IMR-90 (cell line): ENCODE measurements at regions not wholly inside any gene's neighbourhood (a gene's known extent, or its start where the extent isn't known, plus 50 kb on each side); places are given as distances from the start of the nearest gene placed in this dataset.

Experiments used
- ATAC-seq: fragments of 200-7000 bp; cut with Tn5 transposase; 2 replicates; pipeline ENCODE4 v1.9.1; 2020; ENCODE audit warnings: low read depth, mild to moderate bottlenecking, moderate library complexity
- BruUV-seq: library from RNA; stranded (reverse); fragments of 400-500 nt; replicated peaks from 2 replicates; lab custom pipeline; 2021; lab: Mats Ljungman, UMichigan
- CTCF ChIA-PET: fragments of 300-600 bp; formaldehyde crosslinking; extraction: SDS; loops from one replicate; lab custom pipeline; 2021; ENCODE audit warnings: antibody characterized with exemption; lab: Yijun Ruan, JAX
- POLR2A ChIA-PET: fragments of 300-600 bp; sonication (Branson Sonifier 250); formaldehyde crosslinking; loops from one replicate; lab custom pipeline; 2022; ENCODE audit warnings: antibody characterized with exemption; ENCODE audit not compliant: unreplicated experiment; lab: Charles Lee
- DNase-seq: peaks from one replicate; pipeline ENCODE4 v3.0.0; 2013
- H2AFZ ChIP-seq: replicated peaks from 2 replicates; pipeline ENCODE3; 2013; ENCODE audit warnings: low read length, mild to moderate bottlenecking; ENCODE audit not compliant: poor library complexity
- H2AK5ac ChIP-seq: 2 replicates; pipeline ENCODE4 v1.6.1; 2013; ENCODE audit warnings: low read depth, low read length, inconsistent platforms
- H2AK9ac ChIP-seq: replicated peaks from 2 replicates; pipeline ENCODE3; 2013; ENCODE audit warnings: mild to moderate bottlenecking, low read depth, low read length, moderate library complexity; ENCODE audit not compliant: poor library complexity
- H2BK120ac ChIP-seq: 2 replicates; pipeline ENCODE4 v1.6.1; 2013; ENCODE audit warnings: low read depth, low read length, inconsistent platforms
- H2BK15ac ChIP-seq: 3 replicates; pipeline ENCODE4 v1.6.1; 2013; ENCODE audit warnings: low read depth, low read length, inconsistent platforms
- H2BK20ac ChIP-seq: 2 replicates; pipeline ENCODE4 v1.6.1; 2013; ENCODE audit warnings: low read depth, mild to moderate bottlenecking, inconsistent platforms, low read length, moderate library complexity
- H2BK5ac ChIP-seq: 2 replicates; pipeline ENCODE4 v1.6.1; 2013; ENCODE audit warnings: mild to moderate bottlenecking, low read depth, low read length, inconsistent platforms; ENCODE audit not compliant: poor library complexity, severe bottlenecking
- H3K14ac ChIP-seq: replicated peaks from 2 replicates; pipeline ENCODE4 v1.6.1; 2013; ENCODE audit warnings: low read depth, low read length, inconsistent platforms
- H3K18ac ChIP-seq: 2 replicates; pipeline ENCODE4 v1.6.1; 2013; ENCODE audit warnings: low read depth, low read length, control low read depth
- H3K23ac ChIP-seq: 2 replicates; pipeline ENCODE4 v1.6.1; 2013; ENCODE audit warnings: low read depth, low read length, inconsistent platforms
- H3K27ac ChIP-seq: 2 replicates; pipeline ENCODE4 v1.5.1; 2013; ENCODE audit warnings: mild to moderate bottlenecking, control low read depth, low read length; ENCODE audit not compliant: insufficient read depth
- H3K27me3 ChIP-seq: 2 replicates; pipeline ENCODE4 v1.6.1; 2013; ENCODE audit warnings: low read length; ENCODE audit not compliant: control insufficient read depth, insufficient read depth
- H3K36me3 ChIP-seq: 2 replicates; pipeline ENCODE4 v1.6.1; 2013; ENCODE audit warnings: low read length, mixed read lengths; ENCODE audit not compliant: control insufficient read depth, insufficient read depth
- H3K4ac ChIP-seq: 2 replicates; pipeline ENCODE4 v1.6.1; 2013; ENCODE audit warnings: low read depth, low read length, inconsistent platforms
- H3K4me1 ChIP-seq: 2 replicates; pipeline ENCODE4 v1.6.1; 2013; ENCODE audit warnings: low read length, mixed read lengths; ENCODE audit not compliant: control insufficient read depth, insufficient read depth
- H3K4me2 ChIP-seq: 2 replicates; pipeline ENCODE4 v1.6.1; 2013; ENCODE audit warnings: low read depth, mild to moderate bottlenecking, control low read depth, low read length, moderate library complexity
- H3K4me3 ChIP-seq: 2 replicates; pipeline ENCODE4 v1.5.1; 2013; ENCODE audit warnings: low read depth, mild to moderate bottlenecking, control low read depth, low read length, moderate library complexity; ENCODE audit not compliant: insufficient read depth
- H3K56ac ChIP-seq: 2 replicates; pipeline ENCODE4 v1.6.1; 2013; ENCODE audit warnings: low read length, inconsistent platforms; ENCODE audit not compliant: insufficient read depth; ENCODE audit errors: extremely low read depth
- H3K79me1 ChIP-seq, 2 experiments: 2 replicates each; pipeline ENCODE4 v1.6.1; 2013; ENCODE audit warnings: low read length in 2 of 2, inconsistent platforms in 1 of 2, low read depth in 1 of 2
- H3K9ac ChIP-seq: 2 replicates; pipeline ENCODE4 v1.6.1; 2013; ENCODE audit warnings: low read depth, low read length, control low read depth
- H3K9me1 ChIP-seq: 2 replicates; pipeline ENCODE4 v1.6.1; 2013; ENCODE audit warnings: low read length, inconsistent platforms; ENCODE audit not compliant: insufficient read depth
- H3K9me3 ChIP-seq: 2 replicates; pipeline ENCODE4 v1.6.1; 2013; ENCODE audit warnings: low read length; ENCODE audit not compliant: control insufficient read depth, insufficient read depth
- H4K20me1 ChIP-seq: 2 replicates; pipeline ENCODE4 v1.6.1; 2013; ENCODE audit warnings: low read length, inconsistent platforms; ENCODE audit not compliant: insufficient read depth
- H4K5ac ChIP-seq: 2 replicates; pipeline ENCODE4 v1.6.1; 2013; ENCODE audit warnings: mild to moderate bottlenecking, low read depth, low read length, control low read depth
- H4K8ac ChIP-seq, 2 experiments: 2 replicates each; pipeline ENCODE4 v1.6.1; 2013; ENCODE audit warnings: low read depth in 2 of 2, low read length in 2 of 2, control low read depth in 1 of 2, inconsistent platforms in 1 of 2
- H4K91ac ChIP-seq: 2 replicates; pipeline ENCODE4 v1.6.1; 2013; ENCODE audit warnings: low read depth, low read length, inconsistent platforms; ENCODE audit not compliant: insufficient read depth
- BHLHE40 ChIP-seq: fragments of 150-350 bp; IDR thresholded peaks from 2 replicates; pipeline ENCODE4 v1.6.1; 2016; ENCODE audit warnings: mild to moderate bottlenecking, low read depth, low read length
- CHD1 ChIP-seq: IDR thresholded peaks from 2 replicates; pipeline ENCODE4 v1.6.1; 2012; ENCODE audit warnings: low read depth, low read length, improper control_type of control experiment
- ELK1 ChIP-seq: fragments of 150-350 bp; IDR thresholded peaks from 2 replicates; pipeline ENCODE4 v1.6.1; 2016; ENCODE audit warnings: low read depth, mild to moderate bottlenecking, low read length, moderate library complexity, borderline replicate concordance
- MAFK ChIP-seq: IDR thresholded peaks from 2 replicates; pipeline ENCODE4 v1.6.1; 2012; ENCODE audit warnings: low read depth, low read length, improper control_type of control experiment
- MAZ ChIP-seq: IDR thresholded peaks from 2 replicates; pipeline ENCODE4 v1.6.1; 2012; ENCODE audit warnings: low read depth, mild to moderate bottlenecking, low read length, improper control_type of control experiment, moderate library complexity, borderline replicate concordance
- MXI1 ChIP-seq: IDR thresholded peaks from 2 replicates; pipeline ENCODE4 v1.6.1; 2012; ENCODE audit warnings: low read depth, mild to moderate bottlenecking, low read length, moderate library complexity, borderline replicate concordance
- NFE2L2 ChIP-seq: fragments of 150-350 bp; IDR thresholded peaks from 2 replicates; pipeline ENCODE4 v1.6.1; 2016; ENCODE audit warnings: low read depth, mild to moderate bottlenecking, low read length
- RCOR1 ChIP-seq: IDR thresholded peaks from 2 replicates; pipeline ENCODE4 v1.6.1; 2012; ENCODE audit warnings: mild to moderate bottlenecking, low read length, improper control_type of control experiment; ENCODE audit not compliant: insufficient replicate concordance
- RFX5 ChIP-seq: IDR thresholded peaks from 2 replicates; pipeline ENCODE4 v1.8.0; 2012; ENCODE audit warnings: low read depth, mild to moderate bottlenecking, low read length, moderate library complexity
- SMC3 ChIP-seq: fragments of 150-350 bp; IDR thresholded peaks from 2 replicates; pipeline ENCODE4 v1.6.1; 2016; ENCODE audit warnings: low read depth, mild to moderate bottlenecking, antibody characterized with exemption, low read length, moderate library complexity
- USF2 ChIP-seq: fragments of 150-350 bp; IDR thresholded peaks from 2 replicates; pipeline ENCODE4 v1.6.1; 2017; ENCODE audit warnings: mild to moderate bottlenecking, antibody characterized with exemption, low read length, low read depth
- dilution Hi-C: fragments of 300-500 bp; cut with HindIII; formaldehyde crosslinking; loops from one replicate; pipeline ENCODE4 v1.14.3; 2018; ENCODE audit warnings: low sequenced_read_pairs; ENCODE audit not compliant: unreplicated experiment
- in situ Hi-C: fragments of 300-500 bp; cut with MboI; formaldehyde crosslinking; loops from 3 replicates; pipeline ENCODE4 v1.14.3; 2019; ENCODE audit warnings: low sequenced_read_pairs, inconsistent platforms, mixed read lengths
- intact Hi-C: fragments of 100-400 bp; cut with micrococcal nuclease; formaldehyde crosslinking; loops from 2 replicates; pipeline ENCODE4 v1.10.0; 2022
- TF ChIP-seq, protein P1 (sequence below): conservative IDR thresholded peaks from 2 replicates; pipeline ENCODE4 v1.5.1; 2012; ENCODE audit warnings: mild to moderate bottlenecking, low read depth, low read length, improper control_type of control experiment

- intact Hi-C loops = no loop called here
- Histone ChIP-seq H2AFZ (no peak overlapping the region), H2AK5ac (no peak overlapping the region), H3K9me3 (no peaks in the 10 kb centered on the region), H3K14ac (no peak overlapping the region), H2BK5ac (no peak overlapping the region), H3K56ac (no peak overlapping the region), H4K5ac (no peak overlapping the region), H3K79me1 (no peaks in the 10 kb centered on the region), H3K9ac (no peak overlapping the region), H2BK15ac (no peak overlapping the region), H3K9me1 (no peaks in the 10 kb centered on the region), H2BK120ac (no peak overlapping the region), H3K27me3 (no peaks in the 10 kb centered on the region), H3K4me3 (no peak overlapping the region), H3K4me1 (no peaks in the 10 kb centered on the region), H3K36me3 (no peaks in the 10 kb centered on the region), H2AK9ac (no peak overlapping the region), H3K18ac (no peak overlapping the region), H2BK20ac (no peak overlapping the region), H3K4ac (no peak overlapping the region), H3K4me2 (no peak overlapping the region), H3K23ac (no peak overlapping the region), H4K20me1 (no peaks in the 10 kb centered on the region), H3K27ac (no peak overlapping the region), H4K8ac (no peak overlapping the region), H4K91ac (no peak overlapping the region)
- DNase-seq = no peak
- no TSS peak for BruUV-seq
- ChIA-PET CTCF (no interaction called here), POLR2A (no interaction called here)
- no peak for ATAC-seq
- TF ChIP-seq RCOR1 (no peak), USF2 (no peak), CHD1 (no peak), MAZ (no peak), SMC3 (no peak), ELK1 (no peak), BHLHE40 (no peak), NFE2L2 (no peak), MAFK (no peak), RFX5 (no peak), MXI1 (no peak)
- TF ChIP-seq, protein P1, sequence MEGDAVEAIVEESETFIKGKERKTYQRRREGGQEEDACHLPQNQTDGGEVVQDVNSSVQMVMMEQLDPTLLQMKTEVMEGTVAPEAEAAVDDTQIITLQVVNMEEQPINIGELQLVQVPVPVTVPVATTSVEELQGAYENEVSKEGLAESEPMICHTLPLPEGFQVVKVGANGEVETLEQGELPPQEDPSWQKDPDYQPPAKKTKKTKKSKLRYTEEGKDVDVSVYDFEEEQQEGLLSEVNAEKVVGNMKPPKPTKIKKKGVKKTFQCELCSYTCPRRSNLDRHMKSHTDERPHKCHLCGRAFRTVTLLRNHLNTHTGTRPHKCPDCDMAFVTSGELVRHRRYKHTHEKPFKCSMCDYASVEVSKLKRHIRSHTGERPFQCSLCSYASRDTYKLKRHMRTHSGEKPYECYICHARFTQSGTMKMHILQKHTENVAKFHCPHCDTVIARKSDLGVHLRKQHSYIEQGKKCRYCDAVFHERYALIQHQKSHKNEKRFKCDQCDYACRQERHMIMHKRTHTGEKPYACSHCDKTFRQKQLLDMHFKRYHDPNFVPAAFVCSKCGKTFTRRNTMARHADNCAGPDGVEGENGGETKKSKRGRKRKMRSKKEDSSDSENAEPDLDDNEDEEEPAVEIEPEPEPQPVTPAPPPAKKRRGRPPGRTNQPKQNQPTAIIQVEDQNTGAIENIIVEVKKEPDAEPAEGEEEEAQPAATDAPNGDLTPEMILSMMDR = no peak
- dilution Hi-C loops = no loop called here
- in situ Hi-C loops = no loop called here
These were observed 168.7 kb upstream of the CNOT2 start for GRCh38 chr12:70074510-70074909.
